B cell (primary cell): ENCODE measurements at regions not wholly inside any gene's neighbourhood (a gene's known extent, or its start where the extent isn't known, plus 50 kb on each side); places are given as distances from the start of the nearest gene placed in this dataset.

Experiments used
- ATAC-seq: fragments of 200-7000 bp; cut with Tn5 transposase; one replicate; pipeline ENCODE4 v1.10.0; 2021; ENCODE audit warnings: low read depth, mild to moderate bottlenecking, moderate number of reproducible peaks, moderate library complexity
- CTCF ChIA-PET: fragments of 350-600 bp; sonication (Branson Sonifier 250); formaldehyde crosslinking; loops from one replicate; lab custom pipeline; 2021; ENCODE audit warnings: antibody characterized with exemption, inconsistent platforms; lab: Charles Lee
- POLR2A ChIA-PET: fragments of 350-600 bp; sonication (Branson Sonifier 250); formaldehyde crosslinking; loops from one replicate; lab custom pipeline; 2021; ENCODE audit warnings: antibody characterized with exemption; lab: Charles Lee
- DNase-seq: peaks from one replicate; pipeline ENCODE4 v3.0.0; 2013
- H2AFZ ChIP-seq: 2 replicates; pipeline ENCODE4 v1.6.1; 2012; ENCODE audit warnings: mild to moderate bottlenecking, low read depth, low read length; ENCODE audit not compliant: insufficient read depth, poor library complexity, severe bottlenecking
- H3K27ac ChIP-seq, 2 donors: 1 replicate in 1 of 2; 2 replicates in 1 of 2; pipeline ENCODE4 v1.5.1; 2012 to 2013; ENCODE audit warnings: low read length in 2 of 2, mild to moderate bottlenecking in 2 of 2, moderate library complexity in 1 of 2
- H3K27me3 ChIP-seq, 4 experiments: fragments of 200-600 bp in 1 of 4; sonication (generic) in 1 of 4; replicated peaks in 1 of 4; 1 replicate in 2 of 4; 2 replicates in 2 of 4; pipeline versions ENCODE4 v1.6.1 to v1.7.0; 2013 to 2016; ENCODE audit warnings: low read length in 3 of 4, mild to moderate bottlenecking in 2 of 4, mixed read lengths in 1 of 4, moderate library complexity in 1 of 4; ENCODE audit not compliant: insufficient read depth in 4 of 4, control insufficient read depth in 3 of 4; ENCODE audit errors: control extremely low read depth in 1 of 4
- H3K36me3 ChIP-seq, 2 experiments: replicated peaks in 1 of 2; 1 replicate in 1 of 2; 2 replicates in 1 of 2; pipeline versions ENCODE4 v1.6.1 to v1.7.1; 2013; ENCODE audit warnings: low read length in 1 of 2; ENCODE audit not compliant: insufficient read depth in 2 of 2, control insufficient read depth in 1 of 2; ENCODE audit errors: control extremely low read depth in 1 of 2, extremely low read depth in 1 of 2
- H3K4me1 ChIP-seq, 2 donors: fragments of 200-600 bp in 1 of 2; sonication (generic) in 1 of 2; 1 replicate in 1 of 2; 2 replicates in 1 of 2; pipeline versions ENCODE4 v1.5.1 to v1.6.1; 2013 to 2017; ENCODE audit warnings: low read length in 2 of 2; ENCODE audit not compliant: control insufficient read depth in 2 of 2, insufficient read depth in 2 of 2
- H3K4me2 ChIP-seq: replicated peaks from 2 replicates; pipeline ENCODE3; 2012; ENCODE audit warnings: mild to moderate bottlenecking, low read depth, low read length; ENCODE audit not compliant: poor library complexity, severe bottlenecking
- H3K4me3 ChIP-seq, 5 experiments: fragments of 200-600 bp in 1 of 5; sonication (generic) in 1 of 5; 1 replicate in 3 of 5; 2 replicates in 2 of 5; pipeline versions ENCODE4 v1.5.1 to v1.7.0; 2011 to 2016; ENCODE audit warnings: low read length in 4 of 5, mild to moderate bottlenecking in 4 of 5, low read depth in 2 of 5, control low read depth in 1 of 5, moderate library complexity in 1 of 5; ENCODE audit not compliant: insufficient read depth in 1 of 5; ENCODE audit errors: control extremely low read depth in 1 of 5, extremely low read depth in 1 of 5
- H3K79me2 ChIP-seq: fragments of 200-600 bp; sonication (generic); one replicate; pipeline ENCODE4 v1.6.0; 2016; ENCODE audit warnings: low read length; ENCODE audit not compliant: control insufficient read depth, insufficient read depth
- H3K9ac ChIP-seq: fragments of 200-600 bp; sonication (generic); 2 replicates; pipeline ENCODE4 v1.6.1; 2017; ENCODE audit warnings: mild to moderate bottlenecking, low read length, moderate library complexity
- H3K9me3 ChIP-seq, 3 donors: one replicate each; pipeline versions ENCODE4 v1.6.1 to v1.7.1; 2013; ENCODE audit warnings: low read length in 2 of 3; ENCODE audit not compliant: control insufficient read depth in 2 of 3, insufficient read depth in 1 of 3; ENCODE audit errors: control extremely low read depth in 1 of 3
- H4K20me1 ChIP-seq: 2 replicates; pipeline ENCODE4 v1.6.0; 2012; ENCODE audit warnings: mild to moderate bottlenecking, low read length; ENCODE audit not compliant: insufficient read depth, control insufficient read depth, poor library complexity, severe bottlenecking
- H3K27ac Mint-ChIP-seq: one replicate; pipeline ENCODE4 v1.8.0; 2021; ENCODE audit warnings: mixed read lengths
- H3K27me3 Mint-ChIP-seq: one replicate; pipeline ENCODE4 v1.8.0; 2021; ENCODE audit warnings: mixed read lengths
- H3K4me1 Mint-ChIP-seq: one replicate; pipeline ENCODE4 v1.8.0; 2021; ENCODE audit warnings: mixed read lengths
- H3K4me3 Mint-ChIP-seq: one replicate; pipeline ENCODE4 v1.8.0; 2021; ENCODE audit warnings: mixed read lengths
- H3K9me3 Mint-ChIP-seq: one replicate; pipeline ENCODE4 v1.8.0; 2022; ENCODE audit warnings: mixed read lengths; ENCODE audit not compliant: insufficient read depth
- EZH2 ChIP-seq: IDR thresholded peaks from 2 replicates; pipeline ENCODE4 v1.6.1; 2012; ENCODE audit warnings: borderline replicate concordance, low read depth, mild to moderate bottlenecking, moderate library complexity, low read length; ENCODE audit not compliant: insufficient read depth, poor library complexity, severe bottlenecking
- WGBS: methylation state at CpG from one replicate; pipeline ENCODE4 v1.1.5; 2013; ENCODE audit warnings: missing lambda C conversion rate; ENCODE audit not compliant: insufficient coverage; 5-methylcytosine and 5-hydroxymethylcytosine counted together
- intact Hi-C: fragments of 100-400 bp; cut with micrococcal nuclease; formaldehyde crosslinking; loops from one replicate; pipeline ENCODE4 v1.10.0; 2022
- TF ChIP-seq, protein P1 (sequence below): fragments of 200-600 bp; IDR thresholded peaks from one replicate; pipeline ENCODE4 v1.8.0; 2022; ENCODE audit warnings: antibody characterized with exemption, mild to moderate bottlenecking

DNA sequence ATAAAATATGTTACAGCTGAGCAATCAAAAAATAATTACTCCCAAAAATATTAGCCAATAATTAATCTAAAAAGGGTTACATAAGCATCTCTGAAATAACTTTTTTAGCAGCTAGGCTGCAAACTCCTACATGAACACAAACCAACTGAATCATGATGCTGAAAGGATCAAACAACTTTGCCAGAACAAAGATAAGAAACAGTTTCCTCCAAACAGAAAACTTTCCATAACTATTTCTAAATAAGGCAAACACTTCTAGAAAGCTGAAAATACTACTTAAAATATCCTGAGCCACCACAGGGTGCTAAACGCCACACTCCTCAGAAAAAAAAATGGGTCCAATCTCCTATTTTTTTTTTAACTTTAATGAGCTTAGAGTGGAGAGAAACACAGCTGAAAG lies 68.6 kb upstream of the ARHGAP32 start:
- POLR2A ChIA-PET: no interaction called here
- intact Hi-C loops: no loop called here
- Mint-ChIP-seq H3K4me1 (peaks cover 2% of the 10 kb centered on the region), H3K27ac (no peak overlapping the region), H3K4me3 (no peak overlapping the region), H3K27me3 (peaks cover 4% of the 10 kb centered on the region), H3K9me3 (peaks cover 2% of the 10 kb centered on the region)
- H3K4me1 ChIP-seq: peaks cover 0 to 4% of the 10 kb centered on the region in 2 donors
- no peak overlapping the region for H3K4me2 ChIP-seq
- H3K27me3 ChIP-seq: no peaks in the 10 kb centered on the region
- no CpG with 5 or more reads among the region's 1 CpG for WGBS
- peaks cover 29% of the 10 kb centered on the region for H3K79me2 ChIP-seq
- no peak for ATAC-seq
- H3K9ac ChIP-seq: no peak overlapping the region
- H3K27ac ChIP-seq: no peak overlapping the region
- H3K36me3 ChIP-seq: peaks cover 0 to 1% of the 10 kb centered on the region in 2 experiments
- DNase-seq: no peak
- CTCF ChIA-PET: no interaction called here
- H3K9me3 ChIP-seq: no peaks in the 10 kb centered on the region
- no peak overlapping the region for H2AFZ ChIP-seq
- TF ChIP-seq, protein P1, sequence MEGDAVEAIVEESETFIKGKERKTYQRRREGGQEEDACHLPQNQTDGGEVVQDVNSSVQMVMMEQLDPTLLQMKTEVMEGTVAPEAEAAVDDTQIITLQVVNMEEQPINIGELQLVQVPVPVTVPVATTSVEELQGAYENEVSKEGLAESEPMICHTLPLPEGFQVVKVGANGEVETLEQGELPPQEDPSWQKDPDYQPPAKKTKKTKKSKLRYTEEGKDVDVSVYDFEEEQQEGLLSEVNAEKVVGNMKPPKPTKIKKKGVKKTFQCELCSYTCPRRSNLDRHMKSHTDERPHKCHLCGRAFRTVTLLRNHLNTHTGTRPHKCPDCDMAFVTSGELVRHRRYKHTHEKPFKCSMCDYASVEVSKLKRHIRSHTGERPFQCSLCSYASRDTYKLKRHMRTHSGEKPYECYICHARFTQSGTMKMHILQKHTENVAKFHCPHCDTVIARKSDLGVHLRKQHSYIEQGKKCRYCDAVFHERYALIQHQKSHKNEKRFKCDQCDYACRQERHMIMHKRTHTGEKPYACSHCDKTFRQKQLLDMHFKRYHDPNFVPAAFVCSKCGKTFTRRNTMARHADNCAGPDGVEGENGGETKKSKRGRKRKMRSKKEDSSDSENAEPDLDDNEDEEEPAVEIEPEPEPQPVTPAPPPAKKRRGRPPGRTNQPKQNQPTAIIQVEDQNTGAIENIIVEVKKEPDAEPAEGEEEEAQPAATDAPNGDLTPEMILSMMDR: no peak
- TF ChIP-seq EZH2: no peak
- no peak overlapping the region for H3K4me3 ChIP-seq
- H4K20me1 ChIP-seq: no peaks in the 10 kb centered on the region

DNA sequence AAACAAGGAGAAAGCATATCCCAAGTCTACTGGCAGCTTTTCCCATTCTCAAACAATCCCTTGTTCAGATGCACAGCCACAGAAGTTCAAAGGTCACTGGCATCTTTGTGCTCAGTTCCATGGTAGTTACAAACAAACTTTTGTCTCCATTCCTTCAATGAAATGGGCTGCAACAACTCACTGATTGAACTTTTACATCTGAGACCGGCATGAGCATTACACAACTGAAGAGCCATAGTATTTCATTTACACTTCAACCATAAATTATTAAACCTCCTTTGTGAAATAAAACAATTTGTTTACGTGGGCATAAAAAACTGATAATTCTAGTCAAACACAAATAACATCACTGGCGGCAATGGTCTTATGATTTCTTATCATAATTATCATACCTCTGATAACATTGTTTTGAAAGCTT lies 67.8 kb upstream of the ARHGAP32 start:
- TF ChIP-seq EZH2: no peak
- TF ChIP-seq, protein P1: no peak
- Mint-ChIP-seq H3K27me3 (peaks cover 4% of the 10 kb centered on the region), H3K4me3 (no peak overlapping the region), H3K27ac (no peak overlapping the region), H3K4me1 (peaks cover 4% of the 10 kb centered on the region), H3K9me3 (peaks cover 2% of the 10 kb centered on the region)
- ChIA-PET POLR2A (no interaction called here), CTCF (no interaction called here)
- Histone ChIP-seq H3K9me3 (no peaks in the 10 kb centered on the region), H2AFZ (no peak overlapping the region), H3K9ac (no peak overlapping the region), H3K4me2 (no peak overlapping the region), H3K4me1 (peaks cover 0 to 4% of the 10 kb centered on the region in 2 donors), H3K27ac (no peak overlapping the region), H3K79me2 (peaks cover 29% of the 10 kb centered on the region), H3K4me3 (no peak overlapping the region), H3K27me3 (no peaks in the 10 kb centered on the region), H3K36me3 (peaks cover 0 to 1% of the 10 kb centered on the region in 2 experiments), H4K20me1 (no peaks in the 10 kb centered on the region)
- WGBS: 100% methylated on average over 1 of the region's 3 CpGs
- intact Hi-C loops: no loop called here
- ATAC-seq: no peak
- no peak for DNase-seq
